HG02852 (cell line): ENCODE measurements at regions not wholly inside any gene's neighbourhood (a gene's known extent, or its start where the extent isn't known, plus 50 kb on each side); places are given as distances from the start of the nearest gene placed in this dataset.
"Not testable (repeated sequence)": the region's sequence is repeated elsewhere in the genome, so short reads cannot be mapped to it uniquely, and the experiment has no call there.

Experiments
- ATAC-seq: cut with Tn5 transposase; IDR thresholded peaks from one replicate; pipeline ENCODE4 v1.9.1; 2021; ENCODE audit warnings: mild to moderate bottlenecking, moderate library complexity; ENCODE audit not compliant: unreplicated experiment

DNA sequence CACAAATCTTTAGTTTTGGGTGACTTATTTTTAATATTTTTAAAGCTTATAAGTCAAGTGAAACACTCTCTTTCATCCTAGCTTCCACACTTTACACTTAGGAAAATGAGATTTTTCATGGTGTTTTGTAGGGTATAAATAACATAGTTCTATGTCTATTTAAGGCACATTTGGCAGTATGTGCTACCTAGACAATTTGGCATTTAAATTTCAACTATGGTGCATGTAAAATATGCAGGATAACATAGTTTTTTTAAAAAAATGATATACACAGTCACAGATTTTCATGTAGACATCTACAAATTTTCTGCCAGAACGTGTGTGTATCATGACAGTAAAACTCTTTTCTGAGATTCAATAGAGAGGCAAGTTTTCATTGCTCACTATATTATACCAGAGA, 115.1 kb upstream of the MAP3K7 start:
- no peak for ATAC-seq

DNA sequence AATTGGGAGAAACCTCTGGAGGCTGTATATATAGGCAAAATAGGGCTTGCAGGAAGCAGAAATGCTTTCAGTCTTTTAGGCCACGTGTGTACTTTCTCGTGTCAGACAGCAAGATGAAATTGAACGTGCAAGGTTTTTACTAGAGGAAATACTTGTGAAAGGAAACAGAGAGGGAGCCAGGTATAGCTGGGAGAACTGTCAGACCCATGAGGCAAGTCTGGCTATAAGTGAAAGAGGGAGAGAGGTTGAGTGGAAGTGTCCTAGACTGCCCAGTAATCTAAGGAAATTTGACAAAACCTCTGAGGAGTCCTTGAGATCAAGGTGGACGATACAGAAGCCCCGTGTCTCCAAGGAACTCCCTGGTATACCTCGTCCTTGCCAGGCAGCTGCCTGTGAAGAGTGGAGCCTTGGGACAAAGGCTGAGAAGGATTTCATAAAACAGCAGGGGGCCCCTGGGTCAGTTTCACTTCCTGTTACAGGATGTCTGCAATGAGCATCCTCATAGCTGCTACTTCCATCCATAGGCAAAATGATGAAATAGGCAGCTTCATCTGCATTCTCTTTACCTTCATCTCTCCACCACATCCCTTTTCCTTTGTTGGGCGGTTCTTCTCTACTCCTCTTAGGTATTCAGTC, 114.4 kb upstream of the MAP3K7 start:
- peak; percentile 76 for ATAC-seq

DNA sequence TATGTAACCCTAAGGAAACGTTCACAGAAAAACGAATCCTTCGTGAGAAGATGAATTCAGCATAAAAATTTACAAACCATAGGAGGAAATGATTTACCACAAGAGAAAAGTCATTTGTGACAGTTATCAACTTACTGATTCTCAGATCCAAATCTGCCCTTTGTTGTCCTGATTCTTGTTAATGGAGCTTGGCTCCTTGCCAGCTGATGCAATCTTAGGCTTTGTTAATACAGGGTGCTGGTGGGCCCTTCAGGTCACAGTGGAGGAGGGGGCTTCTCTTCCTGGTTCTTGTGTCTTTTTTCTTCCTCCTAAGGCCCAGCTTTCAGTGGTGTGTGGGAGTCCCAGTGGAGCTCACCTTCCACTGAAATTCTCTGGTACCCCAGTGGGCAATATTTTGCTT, 108.4 kb upstream of the MAP3K7 start:
- ATAC-seq = no peak

GRCh38 chr6:90694802-90695201, 107.9 kb upstream of the MAP3K7 start:
- ATAC-seq = no peak

GRCh38 chr6:90691823-90692222, 105.0 kb upstream of the MAP3K7 start:
- no peak for ATAC-seq

DNA sequence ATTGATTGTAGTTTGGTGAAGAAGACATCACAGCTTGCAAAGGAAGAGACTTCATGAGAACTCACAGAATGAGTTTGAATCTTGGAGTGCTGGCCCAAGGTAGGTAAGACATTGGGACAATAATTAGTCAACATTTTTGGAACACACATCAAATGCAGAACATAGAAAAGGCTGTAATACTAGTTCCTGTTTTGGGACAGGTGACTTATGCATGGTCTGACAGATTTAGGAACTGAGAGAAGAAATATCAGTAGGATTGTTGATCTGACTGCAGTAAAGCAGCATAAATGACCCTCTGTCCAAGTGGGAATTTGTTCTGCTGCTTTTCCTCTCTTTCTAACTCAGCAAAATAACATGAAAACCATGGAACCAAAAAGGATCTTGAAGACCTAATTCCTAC, 102.3 kb upstream of the MAP3K7 start:
- ATAC-seq = no peak

- ATAC-seq = no peak
Measured at GRCh38 chr6:90687775-90688380, 101.0 kb upstream of the MAP3K7 start.

GRCh38 chr6:90681863-90682262, 95.0 kb upstream of the MAP3K7 start:
- no peak for ATAC-seq

DNA sequence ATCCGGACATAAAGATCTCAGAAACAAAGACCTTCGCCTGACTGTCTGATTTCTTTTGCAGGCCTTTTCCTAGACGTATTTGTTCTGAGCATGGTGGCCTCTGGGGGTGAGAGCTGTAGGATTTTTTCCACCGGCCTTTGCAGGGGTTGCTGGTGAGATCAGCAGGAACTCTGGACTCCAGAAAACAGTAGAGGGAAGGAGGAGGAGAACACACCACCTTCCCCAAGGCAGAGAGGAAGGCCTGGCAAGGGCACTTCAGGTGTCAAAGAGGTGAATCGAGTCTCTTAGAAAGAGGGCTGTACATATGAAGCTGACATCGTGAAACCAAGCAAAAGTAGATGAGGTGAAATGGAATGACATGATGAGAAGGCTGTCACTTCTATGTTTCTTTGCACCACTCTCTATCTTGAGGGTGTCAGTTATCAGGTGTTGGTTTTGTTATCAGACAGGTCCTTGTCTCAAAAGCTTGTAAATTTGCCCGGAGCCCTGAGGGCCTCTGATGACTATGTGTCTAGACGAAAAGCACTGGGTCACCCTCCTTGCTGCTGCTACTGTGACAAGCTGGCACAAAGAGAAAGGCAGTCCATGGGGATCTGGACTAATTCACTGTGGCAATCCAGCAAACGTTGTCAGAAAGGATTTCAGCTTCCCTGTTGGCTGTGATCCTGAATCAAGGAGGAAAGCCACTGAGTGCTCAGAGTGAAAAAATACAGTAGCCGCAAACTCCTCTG, 91.3 kb upstream of the MAP3K7 start:
- ATAC-seq = no peak

DNA sequence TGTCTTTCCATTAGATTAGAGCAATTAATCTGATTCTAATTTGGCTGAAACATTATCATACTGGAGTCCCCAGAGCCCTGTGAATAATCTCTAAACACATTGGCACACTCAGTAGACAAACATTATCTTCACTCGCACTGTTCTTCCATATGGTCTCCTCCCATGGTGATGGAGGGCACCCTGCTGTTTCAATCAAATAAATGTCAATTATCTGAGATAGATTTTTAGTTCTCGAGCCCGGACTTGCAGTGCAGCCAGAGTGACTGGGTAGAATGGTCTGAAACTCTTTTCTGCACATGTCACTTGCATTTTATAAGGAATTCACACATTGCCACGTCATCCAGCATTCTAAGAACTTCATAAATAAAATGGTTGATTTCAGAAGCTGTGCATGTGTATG, 90.6 kb upstream of the MAP3K7 start:
- no peak for ATAC-seq

- ATAC-seq = no peak
Measured at GRCh38 chr6:90676516-90677300, 89.8 kb upstream of the MAP3K7 start.

- not testable (repeated sequence) for ATAC-seq
Measured at GRCh38 chr6:90675107-90675506, 88.2 kb upstream of the MAP3K7 start.

- not testable (repeated sequence) for ATAC-seq
Measured at GRCh38 chr6:90674077-90674476, 87.2 kb upstream of the MAP3K7 start.

- ATAC-seq = no peak
Measured at GRCh38 chr6:90669846-90670245, 83.0 kb upstream of the MAP3K7 start.

GRCh38 chr6:90669420-90669819, 82.5 kb upstream of the MAP3K7 start:
- no peak for ATAC-seq

DNA sequence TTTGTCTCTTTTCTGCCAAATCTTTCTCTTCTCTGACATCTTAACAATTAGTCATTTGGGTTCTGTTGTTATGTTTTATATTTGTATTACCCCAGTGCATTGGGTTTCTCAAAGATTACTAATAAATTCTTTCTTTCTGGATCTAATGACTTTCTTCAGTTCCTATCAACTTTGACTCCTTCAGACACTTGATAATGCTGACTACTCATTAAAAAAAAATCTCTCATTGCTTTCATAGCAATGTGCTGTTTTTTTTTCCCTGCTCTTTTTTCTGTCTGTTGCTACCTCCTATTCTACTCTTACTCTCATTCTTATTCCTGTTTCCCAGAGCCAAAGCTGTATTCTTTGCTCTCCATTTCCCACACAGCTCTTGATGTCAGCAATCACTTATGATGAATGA, 81.3 kb upstream of the MAP3K7 start:
- no peak for ATAC-seq

GRCh38 chr6:90663873-90664272, 77.0 kb upstream of the MAP3K7 start:
- ATAC-seq = no peak

DNA sequence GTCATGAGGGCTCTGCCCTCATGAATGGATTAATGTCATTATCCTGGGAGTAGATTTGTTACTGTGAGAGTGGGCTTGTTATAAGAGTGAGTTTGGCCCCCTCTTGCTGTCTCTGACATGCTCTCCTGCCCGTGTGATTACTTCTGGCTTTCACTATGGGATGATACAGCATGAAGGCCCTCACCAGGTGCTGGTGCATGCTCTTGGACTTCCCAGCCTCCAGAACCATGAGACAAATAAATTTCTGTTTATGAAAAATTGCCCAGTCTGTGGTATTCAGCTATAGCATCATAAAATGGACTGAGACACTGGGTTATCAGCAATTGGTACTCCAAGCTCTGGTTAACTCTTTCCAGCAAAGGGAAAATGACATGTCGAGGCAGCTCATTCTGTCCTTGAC, 76.2 kb upstream of the MAP3K7 start:
- no peak for ATAC-seq

- ATAC-seq = no peak
Measured at GRCh38 chr6:90660931-90661330, 74.1 kb upstream of the MAP3K7 start.

GRCh38 chr6:90658497-90658896, 71.6 kb upstream of the MAP3K7 start:
- ATAC-seq = no peak

DNA sequence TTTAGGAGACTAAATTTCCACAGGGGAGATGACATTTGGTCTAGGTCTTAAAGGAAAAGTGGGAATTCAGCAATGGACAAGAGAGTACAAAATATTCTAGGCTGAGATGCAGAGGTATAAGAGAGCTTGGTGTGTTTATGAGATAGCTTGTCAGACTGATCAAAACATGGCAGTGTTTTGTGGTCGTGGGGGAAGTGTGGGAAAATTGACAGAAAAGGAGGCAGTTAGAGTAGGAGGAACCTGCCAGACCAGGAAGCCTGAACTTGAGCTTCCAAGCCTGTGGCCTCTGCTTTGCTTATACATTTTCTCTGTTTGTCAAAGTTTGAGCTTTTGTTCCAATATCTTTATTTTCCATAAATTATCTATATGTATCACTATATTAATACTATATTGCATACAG, 69.5 kb upstream of the MAP3K7 start:
- no peak for ATAC-seq

DNA sequence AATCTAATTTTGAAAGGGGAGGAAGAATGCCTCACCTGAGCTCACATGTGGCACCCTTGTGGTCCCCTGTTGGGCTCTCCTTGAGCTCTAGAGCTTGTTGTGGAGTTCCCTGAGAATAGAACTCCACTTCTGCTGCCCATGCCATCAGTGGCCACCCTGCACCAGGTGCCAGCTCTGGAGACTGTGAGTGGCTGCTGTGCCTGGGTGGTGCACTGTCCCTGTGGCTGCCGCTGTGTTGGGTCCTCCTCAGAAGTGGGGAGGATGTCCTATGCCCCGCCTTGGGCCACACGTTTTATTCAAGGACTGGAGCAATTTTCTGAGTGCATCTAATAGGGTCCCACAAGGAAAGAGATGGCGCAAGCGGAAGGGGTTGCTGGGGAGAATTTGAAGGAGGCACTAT, 67.9 kb upstream of the MAP3K7 start:
- ATAC-seq = no peak
